Ovary (tissue), 3 donors: ENCODE measurements at regions not wholly inside any gene's neighbourhood (a gene's known extent, or its start where the extent isn't known, plus 50 kb on each side); places are given as distances from the start of the nearest gene placed in this dataset.

Source experiments
- EP300 ChIP-seq: sonication (generic); formaldehyde crosslinking; IDR thresholded peaks from one replicate; pipeline ENCODE4 v1.6.1; 2017; ENCODE audit warnings: antibody characterized with exemption
- POLR2A ChIP-seq: fragments of 450-650 bp; IDR thresholded peaks from one replicate; pipeline ENCODE4 v1.6.1; 2017; ENCODE audit warnings: antibody characterized with exemption, mild to moderate bottlenecking, moderate library complexity
- TF ChIP-seq, protein P1 (sequence below), 3 donors: fragments of 450-650 bp in 2 of 3; fragments of 200-600 bp in 1 of 3; IDR thresholded peaks; one replicate each; pipeline versions ENCODE4 v1.5.1 to v1.8.0; 2016 to 2022; ENCODE audit warnings: antibody characterized with exemption in 3 of 3, mild to moderate bottlenecking in 1 of 3
- donor health status: DM: no; HTN: no; CAD: no.

DNA sequence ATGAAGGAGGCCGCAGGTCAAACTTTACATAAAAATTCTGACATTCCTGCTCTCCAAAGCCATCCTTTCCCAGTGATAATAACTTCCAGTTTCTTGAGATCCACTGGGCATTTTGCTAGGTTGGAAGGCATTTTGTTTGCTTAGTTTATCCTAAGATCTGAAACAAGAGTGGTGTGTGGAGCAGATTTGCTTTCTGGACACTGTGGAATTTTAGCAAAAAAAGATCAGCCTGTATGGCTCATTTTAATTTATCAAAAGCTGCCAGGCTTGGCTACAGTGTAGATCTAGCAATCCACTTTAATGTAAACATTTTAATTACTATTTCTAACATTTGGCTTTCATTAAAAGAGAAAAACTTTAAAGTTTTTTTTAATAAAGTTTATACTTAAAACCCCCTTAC, 124.8 kb downstream of the SAMD9 start:
- TF ChIP-seq, protein P1, sequence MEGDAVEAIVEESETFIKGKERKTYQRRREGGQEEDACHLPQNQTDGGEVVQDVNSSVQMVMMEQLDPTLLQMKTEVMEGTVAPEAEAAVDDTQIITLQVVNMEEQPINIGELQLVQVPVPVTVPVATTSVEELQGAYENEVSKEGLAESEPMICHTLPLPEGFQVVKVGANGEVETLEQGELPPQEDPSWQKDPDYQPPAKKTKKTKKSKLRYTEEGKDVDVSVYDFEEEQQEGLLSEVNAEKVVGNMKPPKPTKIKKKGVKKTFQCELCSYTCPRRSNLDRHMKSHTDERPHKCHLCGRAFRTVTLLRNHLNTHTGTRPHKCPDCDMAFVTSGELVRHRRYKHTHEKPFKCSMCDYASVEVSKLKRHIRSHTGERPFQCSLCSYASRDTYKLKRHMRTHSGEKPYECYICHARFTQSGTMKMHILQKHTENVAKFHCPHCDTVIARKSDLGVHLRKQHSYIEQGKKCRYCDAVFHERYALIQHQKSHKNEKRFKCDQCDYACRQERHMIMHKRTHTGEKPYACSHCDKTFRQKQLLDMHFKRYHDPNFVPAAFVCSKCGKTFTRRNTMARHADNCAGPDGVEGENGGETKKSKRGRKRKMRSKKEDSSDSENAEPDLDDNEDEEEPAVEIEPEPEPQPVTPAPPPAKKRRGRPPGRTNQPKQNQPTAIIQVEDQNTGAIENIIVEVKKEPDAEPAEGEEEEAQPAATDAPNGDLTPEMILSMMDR (IDR thresholded peaks at IDR 0.05), result no peak
- TF ChIP-seq POLR2A (no peak), EP300 (no peak)
